ENCODE measurements at regions not wholly inside any gene's neighbourhood (a gene's known extent, or its start where the extent isn't known, plus 50 kb on each side); places are given as distances from the start of the nearest gene placed in this dataset.

- no peaks in the 10 kb centered on the region for H3K36me3 ChIP-seq (ENCODE audit: insufficient read depth, low read length)
- DNase-seq (ENCODE audit: low read depth, low spot score): no peak
- TF ChIP-seq POLR2AphosphoS5 (IDR thresholded peaks at IDR 0.05; ENCODE audit: borderline replicate concordance, low read depth, low read length) (no peak), FOXP2 (optimal IDR thresholded peaks at IDR 0.05; ENCODE audit: control extremely low read depth, extremely low read length, insufficient read depth) (no peak), EZH2 (IDR thresholded peaks at IDR 0.05) (no peak)
- H3K4me3 ChIP-seq: no peak overlapping the region
- H3K27ac ChIP-seq: no peak overlapping the region
- H3K9me3 ChIP-seq (ENCODE audit: low read depth, low read length): no peaks in the 10 kb centered on the region
- no peak overlapping the region for H3K9ac ChIP-seq (ENCODE audit: insufficient read length)
Observed at GRCh38 chr11:131242476-131243000, 127.9 kb upstream of the NTM start.

- TF ChIP-seq EZH2 (IDR thresholded peaks at IDR 0.05) (no peak), POLR2AphosphoS5 (IDR thresholded peaks at IDR 0.05; ENCODE audit: borderline replicate concordance, low read depth, low read length) (no peak), FOXP2 (optimal IDR thresholded peaks at IDR 0.05; ENCODE audit: control extremely low read depth, extremely low read length, insufficient read depth) (no peak)
- Histone ChIP-seq H3K36me3 (ENCODE audit: insufficient read depth, low read length) (no peaks in the 10 kb centered on the region), H3K9ac (ENCODE audit: insufficient read length) (no peak overlapping the region), H3K4me3 (no peak overlapping the region), H3K27ac (no peak overlapping the region), H3K9me3 (ENCODE audit: low read depth, low read length) (no peaks in the 10 kb centered on the region)
- no peak for DNase-seq (ENCODE audit: low read depth, low spot score)
Observed at GRCh38 chr11:131246156-131246555, 124.3 kb upstream of the NTM start.

DNA sequence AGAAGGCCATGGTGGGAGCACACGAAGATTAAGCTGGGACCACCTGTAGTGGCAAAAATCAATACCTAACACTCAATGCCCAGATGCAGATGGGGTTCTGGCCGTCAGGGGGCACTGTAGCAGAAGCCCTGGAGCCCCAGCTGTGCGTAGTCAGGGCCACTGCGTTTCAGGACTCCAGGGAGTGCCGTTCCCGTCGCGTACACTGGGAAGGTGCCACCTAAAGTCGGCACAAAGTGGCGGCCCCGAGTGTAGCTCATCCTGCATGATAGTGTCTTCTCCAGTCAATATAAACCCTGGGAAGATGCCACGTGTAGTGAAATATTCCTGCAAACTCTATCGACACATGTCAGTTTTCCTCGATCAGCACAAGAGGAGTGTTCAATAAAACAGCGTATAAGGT lies 123.8 kb upstream of the NTM start:
- no peaks in the 10 kb centered on the region for H3K36me3 ChIP-seq (ENCODE audit: insufficient read depth, low read length)
- DNase-seq (ENCODE audit: low read depth, low spot score): no peak
- H3K9ac ChIP-seq (ENCODE audit: insufficient read length): no peak overlapping the region
- H3K27ac ChIP-seq: no peak overlapping the region
- TF ChIP-seq EZH2 (IDR thresholded peaks at IDR 0.05) (no peak), POLR2AphosphoS5 (IDR thresholded peaks at IDR 0.05; ENCODE audit: borderline replicate concordance, low read depth, low read length) (no peak), FOXP2 (optimal IDR thresholded peaks at IDR 0.05; ENCODE audit: control extremely low read depth, extremely low read length, insufficient read depth) (no peak)
- H3K4me3 ChIP-seq: no peak overlapping the region
- H3K9me3 ChIP-seq (ENCODE audit: low read depth, low read length): no peaks in the 10 kb centered on the region

- Histone ChIP-seq H3K27ac (no peak overlapping the region), H3K9ac (ENCODE audit: insufficient read length) (no peak overlapping the region), H3K9me3 (ENCODE audit: low read depth, low read length) (no peaks in the 10 kb centered on the region), H3K36me3 (ENCODE audit: insufficient read depth, low read length) (no peaks in the 10 kb centered on the region), H3K4me3 (no peak overlapping the region)
- no peak for DNase-seq (ENCODE audit: low read depth, low spot score)
- no peak for TF ChIP-seq FOXP2 (optimal IDR thresholded peaks at IDR 0.05; ENCODE audit: control extremely low read depth, extremely low read length, insufficient read depth)
- no peak for TF ChIP-seq EZH2 (IDR thresholded peaks at IDR 0.05)
- TF ChIP-seq POLR2AphosphoS5 (IDR thresholded peaks at IDR 0.05; ENCODE audit: borderline replicate concordance, low read depth, low read length): no peak
Observed at GRCh38 chr11:131248588-131248987, 121.8 kb upstream of the NTM start.

DNA sequence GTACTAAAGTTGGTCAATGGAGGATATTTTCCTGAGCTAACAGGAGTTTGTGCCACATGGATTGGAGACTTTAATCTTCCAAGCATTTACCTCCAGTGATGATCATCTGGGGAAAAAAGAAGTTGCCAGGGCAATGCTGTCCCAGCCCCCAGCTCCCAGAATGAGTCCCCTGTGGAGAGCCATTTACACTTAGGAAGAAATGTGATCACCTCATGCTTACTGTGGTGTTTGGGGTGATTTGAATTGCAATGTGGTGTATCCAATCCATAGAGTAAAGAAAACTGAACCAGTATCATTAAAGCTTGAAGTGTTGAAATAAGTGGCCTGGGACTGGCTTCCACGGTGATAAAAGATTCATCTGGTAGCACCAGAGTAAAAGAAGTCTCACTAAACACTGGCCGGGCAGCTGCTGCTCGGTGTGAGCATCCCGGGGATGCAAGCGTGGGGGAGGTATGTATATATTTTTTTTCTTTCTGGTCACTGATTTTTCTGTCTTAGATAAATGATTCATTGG lies 117.2 kb upstream of the NTM start:
- H3K27ac ChIP-seq: no peak overlapping the region

DNA sequence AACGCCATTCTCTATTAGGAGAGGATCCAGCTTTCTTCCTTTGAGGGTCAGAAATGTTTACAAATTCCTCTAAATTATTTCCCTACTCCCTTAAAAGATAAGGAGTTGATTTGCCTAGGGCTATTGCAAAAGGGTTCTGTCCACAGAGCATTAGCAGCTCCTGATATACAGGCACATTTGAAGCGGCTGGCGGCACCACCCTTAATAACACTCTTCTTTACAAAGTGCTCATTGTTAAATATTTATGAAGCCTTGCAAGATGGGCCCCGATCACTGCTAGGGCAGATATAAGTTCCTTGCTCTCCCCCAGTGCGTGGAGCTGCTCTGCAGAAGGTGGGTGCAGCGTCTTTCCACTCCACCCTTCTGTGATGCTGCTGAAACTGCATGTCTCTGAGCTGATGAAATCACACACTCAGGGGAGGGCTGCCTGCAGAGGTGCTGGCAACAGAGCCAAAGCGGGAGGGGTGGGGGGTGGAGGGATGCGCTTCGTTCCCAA lies 116.7 kb upstream of the NTM start:
- H3K27ac ChIP-seq: no peak overlapping the region

More for the DNA sequence above, 117.2 kb upstream of the NTM start:
- H3K9me3 ChIP-seq (ENCODE audit: low read depth, low read length): no peaks in the 10 kb centered on the region
- no peaks in the 10 kb centered on the region for H3K36me3 ChIP-seq (ENCODE audit: insufficient read depth, low read length)
- H3K4me3 ChIP-seq: no peak overlapping the region
- TF ChIP-seq FOXP2 (optimal IDR thresholded peaks at IDR 0.05; ENCODE audit: control extremely low read depth, extremely low read length, insufficient read depth): no peak
- no peak for TF ChIP-seq POLR2AphosphoS5 (IDR thresholded peaks at IDR 0.05; ENCODE audit: borderline replicate concordance, low read depth, low read length)
- no peak for TF ChIP-seq EZH2 (IDR thresholded peaks at IDR 0.05)
- DNase-seq (ENCODE audit: low read depth, low spot score): no peak
- no peak overlapping the region for H3K9ac ChIP-seq (ENCODE audit: insufficient read length)

DNA sequence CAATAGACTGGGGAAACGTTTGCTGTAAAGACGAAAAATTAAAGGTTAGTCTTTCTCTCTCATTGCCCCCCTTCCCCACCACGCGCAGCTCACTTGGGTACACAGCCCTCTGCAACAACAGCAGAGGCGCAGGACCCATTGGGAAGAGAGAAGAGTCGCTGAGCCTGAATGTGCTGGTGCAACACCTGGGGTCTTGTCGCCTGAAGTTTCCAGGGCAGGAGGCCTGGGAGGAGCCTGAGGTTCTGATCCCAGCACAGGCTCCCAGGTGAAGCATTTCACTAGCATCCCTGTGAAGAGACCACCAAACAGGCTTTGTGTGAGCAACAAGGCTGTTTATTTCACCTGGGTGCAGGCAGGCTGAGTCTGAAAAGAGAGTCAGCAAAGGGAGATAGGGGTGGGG lies 116.2 kb upstream of the NTM start:
- no peak for DNase-seq (ENCODE audit: low read depth, low spot score)
- no peak overlapping the region for H3K27ac ChIP-seq
- no peak for TF ChIP-seq EZH2 (IDR thresholded peaks at IDR 0.05)
- TF ChIP-seq POLR2AphosphoS5 (IDR thresholded peaks at IDR 0.05; ENCODE audit: borderline replicate concordance, low read depth, low read length): no peak
- no peak for TF ChIP-seq FOXP2 (optimal IDR thresholded peaks at IDR 0.05; ENCODE audit: control extremely low read depth, extremely low read length, insufficient read depth)
- H3K9ac ChIP-seq (ENCODE audit: insufficient read length): no peak overlapping the region
- no peak overlapping the region for H3K4me3 ChIP-seq
- H3K9me3 ChIP-seq (ENCODE audit: low read depth, low read length): no peaks in the 10 kb centered on the region
- no peaks in the 10 kb centered on the region for H3K36me3 ChIP-seq (ENCODE audit: insufficient read depth, low read length)

More for the DNA sequence above, 116.7 kb upstream of the NTM start:
- Histone ChIP-seq H3K36me3 (ENCODE audit: insufficient read depth, low read length) (no peaks in the 10 kb centered on the region), H3K4me3 (no peak overlapping the region), H3K9ac (ENCODE audit: insufficient read length) (no peak overlapping the region), H3K9me3 (ENCODE audit: low read depth, low read length) (no peaks in the 10 kb centered on the region)
- TF ChIP-seq EZH2 (IDR thresholded peaks at IDR 0.05) (no peak), FOXP2 (optimal IDR thresholded peaks at IDR 0.05; ENCODE audit: control extremely low read depth, extremely low read length, insufficient read depth) (no peak), POLR2AphosphoS5 (IDR thresholded peaks at IDR 0.05; ENCODE audit: borderline replicate concordance, low read depth, low read length) (no peak)
- DNase-seq (ENCODE audit: low read depth, low spot score): no peak

GRCh38 chr11:131274233-131274632 lies 96.2 kb upstream of the NTM start:
- no peak for TF ChIP-seq POLR2AphosphoS5 (IDR thresholded peaks at IDR 0.05; ENCODE audit: borderline replicate concordance, low read depth, low read length)
- TF ChIP-seq FOXP2 (optimal IDR thresholded peaks at IDR 0.05; ENCODE audit: control extremely low read depth, extremely low read length, insufficient read depth): no peak
- TF ChIP-seq EZH2 (IDR thresholded peaks at IDR 0.05): no peak
- no peak for DNase-seq (ENCODE audit: low read depth, low spot score)

DNA sequence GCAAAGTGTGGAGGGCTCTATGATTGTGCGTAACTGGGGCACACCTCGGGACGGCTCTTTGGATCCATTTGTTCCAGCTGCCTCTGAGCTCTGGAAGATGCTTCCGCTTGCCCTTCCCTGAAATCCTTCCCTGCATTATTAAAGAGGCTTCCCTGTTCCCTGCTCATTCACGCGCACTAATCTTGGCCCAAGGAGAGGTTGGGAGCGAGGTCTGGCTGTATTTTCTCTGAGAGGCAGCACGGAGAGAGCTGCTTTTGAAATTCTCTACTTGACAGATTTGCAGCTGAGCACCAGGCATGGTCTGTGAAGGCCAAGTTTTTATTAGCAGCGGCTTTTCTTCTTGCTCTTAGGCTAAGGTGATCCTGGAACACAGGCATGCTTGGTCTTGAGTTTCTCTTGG lies 94.8 kb upstream of the NTM start:
- Histone ChIP-seq H3K4me3 (no peak overlapping the region), H3K9me3 (ENCODE audit: low read depth, low read length) (no peaks in the 10 kb centered on the region), H3K9ac (ENCODE audit: insufficient read length) (no peak overlapping the region), H3K27ac (no peak overlapping the region), H3K36me3 (ENCODE audit: insufficient read depth, low read length) (no peaks in the 10 kb centered on the region)
- no peak for DNase-seq (ENCODE audit: low read depth, low spot score)
- TF ChIP-seq EZH2 (IDR thresholded peaks at IDR 0.05) (no peak), FOXP2 (optimal IDR thresholded peaks at IDR 0.05; ENCODE audit: control extremely low read depth, extremely low read length, insufficient read depth) (no peak), POLR2AphosphoS5 (IDR thresholded peaks at IDR 0.05; ENCODE audit: borderline replicate concordance, low read depth, low read length) (no peak)

More at GRCh38 chr11:131274233-131274632, 96.2 kb upstream of the NTM start:
- no peaks in the 10 kb centered on the region for H3K36me3 ChIP-seq (ENCODE audit: insufficient read depth, low read length)
- H3K9me3 ChIP-seq (ENCODE audit: low read depth, low read length): no peaks in the 10 kb centered on the region
- H3K4me3 ChIP-seq: no peak overlapping the region
- H3K9ac ChIP-seq (ENCODE audit: insufficient read length): no peak overlapping the region
- H3K27ac ChIP-seq: no peak overlapping the region
